ENCODE measurements at regions not wholly inside any gene's neighbourhood (a gene's known extent, or its start where the extent isn't known, plus 50 kb on each side); places are given as distances from the start of the nearest gene placed in this dataset.

DNA sequence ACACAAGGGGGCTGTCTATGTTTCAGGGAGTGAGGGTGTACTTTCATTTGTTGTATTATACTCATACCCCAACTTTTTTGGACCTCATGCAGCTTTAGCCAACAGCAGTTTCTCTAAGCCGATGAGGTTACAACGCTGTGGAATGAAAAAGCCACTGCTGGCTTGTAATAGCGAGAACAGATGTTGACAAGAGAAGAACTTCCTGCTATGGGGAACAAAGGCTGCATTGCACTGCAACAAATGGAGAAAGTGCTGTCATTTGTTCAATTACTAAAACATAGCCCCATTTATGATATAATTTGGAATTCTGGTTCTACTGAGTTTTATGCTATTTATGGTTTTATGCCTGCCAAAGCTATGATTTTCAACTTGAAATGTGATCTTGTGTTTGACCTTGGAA lies 104.2 kb upstream of the TMEM72 start:
- Mint-ChIP-seq H3K4me1 (ENCODE audit: insufficient read depth, unreplicated experiment) (peaks cover 12% of the 10 kb centered on the region), H3K36me3 (ENCODE audit: insufficient read depth, unreplicated experiment) (no peaks in the 10 kb centered on the region), H3K27me3 (ENCODE audit: insufficient read depth, unreplicated experiment) (peaks cover 13% of the 10 kb centered on the region), H3K4me3 (ENCODE audit: unreplicated experiment) (no peak overlapping the region), H3K27ac (ENCODE audit: low read depth, unreplicated experiment) (no peak overlapping the region), H3K9me3 (ENCODE audit: unreplicated experiment) (no peaks in the 10 kb centered on the region)
- no peak for DNase-seq (ENCODE audit: unreplicated experiment)
- TF ChIP-seq, protein P1, sequence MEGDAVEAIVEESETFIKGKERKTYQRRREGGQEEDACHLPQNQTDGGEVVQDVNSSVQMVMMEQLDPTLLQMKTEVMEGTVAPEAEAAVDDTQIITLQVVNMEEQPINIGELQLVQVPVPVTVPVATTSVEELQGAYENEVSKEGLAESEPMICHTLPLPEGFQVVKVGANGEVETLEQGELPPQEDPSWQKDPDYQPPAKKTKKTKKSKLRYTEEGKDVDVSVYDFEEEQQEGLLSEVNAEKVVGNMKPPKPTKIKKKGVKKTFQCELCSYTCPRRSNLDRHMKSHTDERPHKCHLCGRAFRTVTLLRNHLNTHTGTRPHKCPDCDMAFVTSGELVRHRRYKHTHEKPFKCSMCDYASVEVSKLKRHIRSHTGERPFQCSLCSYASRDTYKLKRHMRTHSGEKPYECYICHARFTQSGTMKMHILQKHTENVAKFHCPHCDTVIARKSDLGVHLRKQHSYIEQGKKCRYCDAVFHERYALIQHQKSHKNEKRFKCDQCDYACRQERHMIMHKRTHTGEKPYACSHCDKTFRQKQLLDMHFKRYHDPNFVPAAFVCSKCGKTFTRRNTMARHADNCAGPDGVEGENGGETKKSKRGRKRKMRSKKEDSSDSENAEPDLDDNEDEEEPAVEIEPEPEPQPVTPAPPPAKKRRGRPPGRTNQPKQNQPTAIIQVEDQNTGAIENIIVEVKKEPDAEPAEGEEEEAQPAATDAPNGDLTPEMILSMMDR (IDR thresholded peaks at IDR 0.05; ENCODE audit: unreplicated experiment): no peak
- intact Hi-C loops (cut with micrococcal nuclease): loop anchor here (10.0 kb wide), 1 partner anchor 342 kb away; no protein-coding TSS in a partner anchor
- ChIA-PET POLR2A (no interaction called here), CTCF (no interaction called here)
- no TSS peak for BruUV-seq (replicated peaks)

DNA sequence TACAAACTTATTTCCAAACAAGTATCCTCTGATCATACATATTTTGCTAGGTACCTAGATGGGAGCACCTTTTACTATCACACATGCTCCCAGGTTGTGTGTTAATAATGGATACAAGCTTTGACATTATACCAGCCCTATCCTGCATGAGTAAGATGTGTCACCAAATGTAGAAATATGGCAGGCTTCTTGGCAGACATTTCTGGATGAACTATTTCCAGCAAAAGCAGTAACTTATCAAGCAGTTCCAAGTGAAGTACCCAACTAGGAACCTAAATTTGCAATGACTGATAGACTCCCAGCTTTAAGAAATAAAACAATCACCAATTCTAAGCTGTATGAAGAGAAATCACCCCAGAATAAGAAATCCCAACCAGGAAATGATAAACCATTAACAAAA lies 103.7 kb upstream of the TMEM72 start:
- Mint-ChIP-seq H3K4me1 (ENCODE audit: insufficient read depth, unreplicated experiment) (peaks cover 7% of the 10 kb centered on the region), H3K27ac (ENCODE audit: low read depth, unreplicated experiment) (no peak overlapping the region), H3K9me3 (ENCODE audit: unreplicated experiment) (no peaks in the 10 kb centered on the region), H3K27me3 (ENCODE audit: insufficient read depth, unreplicated experiment) (peaks cover 13% of the 10 kb centered on the region), H3K4me3 (ENCODE audit: unreplicated experiment) (no peak overlapping the region), H3K36me3 (ENCODE audit: insufficient read depth, unreplicated experiment) (no peaks in the 10 kb centered on the region)
- intact Hi-C loops (cut with micrococcal nuclease): loop anchor here (10.0 kb wide), 1 partner anchor 343 kb away; no protein-coding TSS in a partner anchor
- POLR2A ChIA-PET: no interaction called here
- TF ChIP-seq, protein P1 (IDR thresholded peaks at IDR 0.05; ENCODE audit: unreplicated experiment): no peak
- no peak for DNase-seq (ENCODE audit: unreplicated experiment)
- no TSS peak for BruUV-seq (replicated peaks)
- CTCF ChIA-PET: interaction anchor here (0.6 kb wide), 1 partner anchor 318 kb away, joined by 3 read pairs; no protein-coding TSS in a partner anchor

DNA sequence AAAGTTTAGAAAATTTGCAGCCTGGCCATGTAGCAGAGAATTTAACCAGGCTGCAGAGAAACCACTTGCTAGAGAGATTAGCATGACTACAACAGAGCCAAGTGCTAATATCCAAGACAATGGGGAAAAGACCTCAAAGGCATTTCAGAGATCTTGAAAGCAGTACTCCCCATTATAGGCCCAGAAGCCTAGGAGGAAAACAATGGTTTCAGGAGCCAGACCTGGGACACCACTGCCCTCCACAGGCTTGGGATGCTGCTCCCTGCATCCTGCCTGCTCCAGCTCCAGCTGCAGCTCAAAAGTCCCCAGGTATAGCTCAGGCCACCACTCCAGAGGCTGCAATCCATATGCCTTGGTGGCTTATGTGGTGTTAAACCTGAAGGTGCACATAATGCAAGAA lies 101.5 kb upstream of the TMEM72 start:
- ChIA-PET POLR2A (no interaction called here), CTCF (interaction anchor here (0.7 kb wide), 1 partner anchor 104 kb away, joined by 3 read pairs; no protein-coding TSS in a partner anchor)
- Mint-ChIP-seq H3K9me3 (ENCODE audit: unreplicated experiment) (peaks cover 11% of the 10 kb centered on the region), H3K27me3 (ENCODE audit: insufficient read depth, unreplicated experiment) (peaks cover 13% of the 10 kb centered on the region), H3K4me1 (ENCODE audit: insufficient read depth, unreplicated experiment) (no peaks in the 10 kb centered on the region), H3K27ac (ENCODE audit: low read depth, unreplicated experiment) (no peak overlapping the region), H3K36me3 (ENCODE audit: insufficient read depth, unreplicated experiment) (no peaks in the 10 kb centered on the region), H3K4me3 (ENCODE audit: unreplicated experiment) (no peak overlapping the region)
- peak; percentile 23 for DNase-seq (ENCODE audit: unreplicated experiment)
- TF ChIP-seq, protein P1 (IDR thresholded peaks at IDR 0.05; ENCODE audit: unreplicated experiment): peak; percentile 7
- intact Hi-C loops (cut with micrococcal nuclease): loop anchor here (10.0 kb wide), 1 partner anchor 345 kb away; no protein-coding TSS in a partner anchor
- BruUV-seq (replicated peaks): no TSS peak

DNA sequence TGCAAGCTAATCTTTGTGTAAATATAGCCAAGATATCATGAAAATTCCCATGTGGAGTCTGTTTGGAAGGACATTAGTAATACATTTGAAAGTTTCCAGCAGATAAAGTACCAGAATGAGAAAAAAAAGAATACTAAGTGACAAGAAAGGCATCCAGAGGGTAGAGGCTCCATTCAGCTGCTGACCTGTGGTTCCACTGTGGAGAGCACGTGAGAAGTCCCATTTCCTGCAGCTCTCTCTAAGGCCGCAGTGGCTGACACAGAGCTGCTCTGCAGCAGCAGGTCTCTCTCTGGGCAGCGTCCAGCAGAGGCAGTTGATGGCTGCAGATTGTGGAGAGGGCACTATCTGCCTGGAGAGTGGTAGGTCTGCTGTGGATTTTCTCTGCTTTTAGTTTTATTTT lies 100.1 kb upstream of the TMEM72 start:
- H3K9me3 Mint-ChIP-seq (ENCODE audit: unreplicated experiment): peaks cover 11% of the 10 kb centered on the region
- BruUV-seq (replicated peaks): no TSS peak
- no peak for DNase-seq (ENCODE audit: unreplicated experiment)
- H3K4me3 Mint-ChIP-seq (ENCODE audit: unreplicated experiment): no peak overlapping the region
- CTCF ChIA-PET: interaction anchor here (0.6 kb wide), 1 partner anchor 191 kb away, joined by 3 read pairs; no protein-coding TSS in a partner anchor
- H3K36me3 Mint-ChIP-seq (ENCODE audit: insufficient read depth, unreplicated experiment): no peaks in the 10 kb centered on the region
- H3K27me3 Mint-ChIP-seq (ENCODE audit: insufficient read depth, unreplicated experiment): no peaks in the 10 kb centered on the region
- TF ChIP-seq, protein P1 (IDR thresholded peaks at IDR 0.05; ENCODE audit: unreplicated experiment): no peak
- H3K4me1 Mint-ChIP-seq (ENCODE audit: insufficient read depth, unreplicated experiment): no peaks in the 10 kb centered on the region
- POLR2A ChIA-PET: no interaction called here
- H3K27ac Mint-ChIP-seq (ENCODE audit: low read depth, unreplicated experiment): no peak overlapping the region
- intact Hi-C loops (cut with micrococcal nuclease): no loop called here

All from MCF 10A (cell line).